ENCODE measurements at regions not wholly inside any gene's neighbourhood (a gene's known extent, or its start where the extent isn't known, plus 50 kb on each side); places are given as distances from the start of the nearest gene placed in this dataset.

DNA sequence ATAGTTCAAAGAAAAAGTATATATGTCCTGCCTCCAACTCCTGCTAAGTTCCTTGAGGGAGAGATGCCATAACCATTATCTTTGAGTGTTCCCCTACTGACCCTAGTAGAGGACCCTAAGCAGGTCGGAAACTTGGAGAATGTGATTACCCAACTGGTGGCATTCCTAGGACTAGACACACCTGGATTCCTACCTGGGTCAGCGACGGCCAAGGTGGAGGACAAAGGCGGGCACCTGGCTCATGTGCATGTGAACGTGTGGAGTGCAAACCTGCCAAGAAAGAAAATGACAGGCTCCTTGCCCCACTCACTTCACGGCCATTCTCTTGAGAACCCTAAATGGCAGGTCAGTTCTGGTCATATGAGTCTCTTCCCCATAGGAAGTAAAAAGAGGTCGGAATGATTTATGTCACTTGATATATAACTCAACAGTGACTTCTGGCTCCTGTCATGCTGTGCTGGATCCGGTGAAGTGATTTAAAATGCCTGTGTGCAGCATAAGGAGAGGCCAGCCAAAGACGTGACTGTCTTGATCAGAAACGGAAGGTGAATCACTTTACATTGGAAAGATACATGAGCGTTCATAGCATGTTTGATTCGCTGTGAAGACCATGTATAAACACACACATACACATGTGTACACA is 371.6 kb downstream of the EIPR1 start:
- Histone ChIP-seq H3K4me1 (ENCODE audit: control insufficient read depth, low read length) (no peaks in the 10 kb centered on the region), H3K9me3 (ENCODE audit: control insufficient read depth, insufficient read depth, low read length) (no peaks in the 10 kb centered on the region), H3K27me3 (ENCODE audit: control insufficient read depth, low read length) (peaks cover 3% of the 10 kb centered on the region; the same call in 1 of the 2 replicates), H3K27ac (ENCODE audit: low read depth, low read length) (no peak overlapping the region), H3K79me2 (ENCODE audit: control insufficient read depth, low read length) (no peaks in the 10 kb centered on the region), H3K4me3 (ENCODE audit: low read length) (no peak overlapping the region), H3K36me3 (ENCODE audit: control insufficient read depth, low read length) (no peaks in the 10 kb centered on the region), H3K9me2 (replicated peaks; ENCODE audit: control insufficient read depth, low read length) (no peaks in the 10 kb centered on the region), H3F3A (ENCODE audit: control insufficient read depth, insufficient read depth) (no peaks in the 10 kb centered on the region), H4K20me1 (ENCODE audit: control insufficient read depth, insufficient read depth, low read depth, low read length) (no peaks in the 10 kb centered on the region), H3K4me2 (ENCODE audit: low read length) (no peak overlapping the region)
- TF ChIP-seq EZH2phosphoT487 (IDR thresholded peaks at IDR 0.05; ENCODE audit: borderline replicate concordance, low read length) (no peak), CTCF (IDR thresholded peaks at IDR 0.05; ENCODE audit: low read depth, low read length, poor library complexity, severe bottlenecking) (no peak)

GRCh38 chr2:3001615-3002560 is 375.7 kb downstream of the EIPR1 start:
- no peak overlapping the region for H3K27ac ChIP-seq (ENCODE audit: low read depth, low read length)
- no peaks in the 10 kb centered on the region for H3K9me3 ChIP-seq (ENCODE audit: control insufficient read depth, insufficient read depth, low read length)
- H3F3A ChIP-seq (ENCODE audit: control insufficient read depth, insufficient read depth), result no peaks in the 10 kb centered on the region
- no peak overlapping the region for H3K4me2 ChIP-seq (ENCODE audit: low read length)
- H3K4me1 ChIP-seq (ENCODE audit: control insufficient read depth, low read length), result no peaks in the 10 kb centered on the region
- no peaks in the 10 kb centered on the region for H3K36me3 ChIP-seq (ENCODE audit: control insufficient read depth, low read length)
- no peaks in the 10 kb centered on the region for H3K79me2 ChIP-seq (ENCODE audit: control insufficient read depth, low read length)
- H4K20me1 ChIP-seq (ENCODE audit: control insufficient read depth, insufficient read depth, low read depth, low read length), result no peaks in the 10 kb centered on the region
- no peak for TF ChIP-seq EZH2phosphoT487 (IDR thresholded peaks at IDR 0.05; ENCODE audit: borderline replicate concordance, low read length)
- TF ChIP-seq CTCF (IDR thresholded peaks at IDR 0.05; ENCODE audit: low read depth, low read length, poor library complexity, severe bottlenecking), result no peak
- no peak overlapping the region for H3K4me3 ChIP-seq (ENCODE audit: low read length)
- H3K9me2 ChIP-seq (replicated peaks; ENCODE audit: control insufficient read depth, low read length), result no peaks in the 10 kb centered on the region
- H3K27me3 ChIP-seq (ENCODE audit: control insufficient read depth, low read length), result peaks cover 3% of the 10 kb centered on the region; the same call in 1 of the 2 replicates

DNA sequence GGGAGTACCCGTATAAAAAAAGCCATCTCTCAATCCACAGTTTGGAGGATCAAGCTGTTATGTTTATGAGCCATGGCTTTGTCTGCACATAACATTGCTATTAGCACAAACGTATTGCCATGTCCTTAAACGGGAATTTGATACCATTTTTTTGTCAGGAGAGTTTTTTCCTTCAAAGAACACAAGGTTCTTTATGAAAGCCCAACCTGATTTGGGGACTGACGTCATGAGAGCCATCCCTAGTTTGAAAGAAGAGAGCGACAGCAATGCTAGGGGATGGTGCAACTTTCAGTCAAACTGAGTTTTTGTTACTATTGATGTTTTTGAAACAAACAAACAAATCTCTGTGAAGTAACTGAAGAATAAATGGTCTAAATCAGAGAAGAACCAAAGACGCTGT is 376.6 kb downstream of the EIPR1 start:
- Histone ChIP-seq H3K9me2 (replicated peaks; ENCODE audit: control insufficient read depth, low read length) (no peaks in the 10 kb centered on the region), H3K36me3 (ENCODE audit: control insufficient read depth, low read length) (no peaks in the 10 kb centered on the region), H3F3A (ENCODE audit: control insufficient read depth, insufficient read depth) (no peaks in the 10 kb centered on the region), H3K9me3 (ENCODE audit: control insufficient read depth, insufficient read depth, low read length) (no peaks in the 10 kb centered on the region), H3K4me3 (ENCODE audit: low read length) (no peak overlapping the region), H3K4me2 (ENCODE audit: low read length) (no peak overlapping the region), H3K27me3 (ENCODE audit: control insufficient read depth, low read length) (peaks cover 3% of the 10 kb centered on the region; the same call in 1 of the 2 replicates), H4K20me1 (ENCODE audit: control insufficient read depth, insufficient read depth, low read depth, low read length) (no peaks in the 10 kb centered on the region), H3K27ac (ENCODE audit: low read depth, low read length) (no peak overlapping the region), H3K4me1 (ENCODE audit: control insufficient read depth, low read length) (no peaks in the 10 kb centered on the region), H3K79me2 (ENCODE audit: control insufficient read depth, low read length) (no peaks in the 10 kb centered on the region)
- TF ChIP-seq EZH2phosphoT487 (IDR thresholded peaks at IDR 0.05; ENCODE audit: borderline replicate concordance, low read length) (no peak), CTCF (IDR thresholded peaks at IDR 0.05; ENCODE audit: low read depth, low read length, poor library complexity, severe bottlenecking) (no peak)

Data from DOHH2 (cell line).